Brain microvascular endothelial cell (primary cell): ENCODE measurements at regions not wholly inside any gene's neighbourhood (a gene's known extent, or its start where the extent isn't known, plus 50 kb on each side); places are given as distances from the start of the nearest gene placed in this dataset.

ENCODE experiments used
- DNase-seq: peaks from one replicate; pipeline ENCODE4 v3.0.0-alpha.2; 2020
- H3K27ac ChIP-seq: fragments of 250-450 bp; sonication (Bioruptor Pico); 2 replicates; pipeline ENCODE4 v1.5.1; 2020; ENCODE audit warnings: mild to moderate bottlenecking, moderate library complexity
- H3K27me3 ChIP-seq: fragments of 250-450 bp; sonication (Bioruptor Pico); replicated peaks from 2 replicates; pipeline ENCODE4 v1.5.1; 2020; ENCODE audit warnings: mild to moderate bottlenecking
- H3K36me3 ChIP-seq: fragments of 250-450 bp; sonication (Bioruptor Pico); replicated peaks from 2 replicates; pipeline ENCODE4 v1.5.1; 2020; ENCODE audit warnings: mild to moderate bottlenecking
- H3K4me3 ChIP-seq: 2 replicates; pipeline ENCODE4 v1.5.1; 2011; ENCODE audit warnings: low read depth, mild to moderate bottlenecking, control low read depth, low read length, moderate library complexity
- in situ Hi-C: cut with HindIII; loops from 2 replicates; pipeline ENCODE4 v1.10.0; 2017; ENCODE audit warnings: low sequenced_read_pairs, low pct_ligation_motif_present
- TF ChIP-seq, protein P1 (sequence below): IDR thresholded peaks from 2 replicates; pipeline ENCODE4 v1.5.1; 2011; ENCODE audit warnings: low read depth, mild to moderate bottlenecking, moderate library complexity, low read length, control low read depth, inconsistent platforms; ENCODE audit errors: missing control alignments

DNA sequence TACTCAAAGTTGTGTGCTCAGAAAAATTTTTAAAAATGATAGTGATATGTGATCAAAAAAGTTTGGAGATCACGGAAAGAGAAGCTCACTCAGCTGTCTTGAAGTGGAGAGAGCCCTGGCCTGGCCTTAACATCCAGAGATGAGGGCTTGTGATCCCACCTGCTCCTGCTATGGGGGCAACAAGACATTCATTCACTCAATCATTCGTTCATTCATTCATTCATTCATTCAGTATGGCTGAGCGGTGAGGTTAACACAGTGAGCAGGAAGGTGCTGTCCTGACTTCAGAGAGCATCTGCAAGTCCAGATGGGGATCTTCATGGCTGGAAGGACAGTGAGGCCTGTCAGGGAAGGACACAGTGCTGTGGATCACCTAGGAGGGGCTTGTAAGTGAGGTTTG, 112.3 kb downstream of the SLC25A47 start:
- in situ Hi-C loops, result no loop called here
- H3K27ac ChIP-seq, result no peak overlapping the region
- no peak for DNase-seq
- H3K27me3 ChIP-seq, result no peaks in the 10 kb centered on the region
- TF ChIP-seq, protein P1, sequence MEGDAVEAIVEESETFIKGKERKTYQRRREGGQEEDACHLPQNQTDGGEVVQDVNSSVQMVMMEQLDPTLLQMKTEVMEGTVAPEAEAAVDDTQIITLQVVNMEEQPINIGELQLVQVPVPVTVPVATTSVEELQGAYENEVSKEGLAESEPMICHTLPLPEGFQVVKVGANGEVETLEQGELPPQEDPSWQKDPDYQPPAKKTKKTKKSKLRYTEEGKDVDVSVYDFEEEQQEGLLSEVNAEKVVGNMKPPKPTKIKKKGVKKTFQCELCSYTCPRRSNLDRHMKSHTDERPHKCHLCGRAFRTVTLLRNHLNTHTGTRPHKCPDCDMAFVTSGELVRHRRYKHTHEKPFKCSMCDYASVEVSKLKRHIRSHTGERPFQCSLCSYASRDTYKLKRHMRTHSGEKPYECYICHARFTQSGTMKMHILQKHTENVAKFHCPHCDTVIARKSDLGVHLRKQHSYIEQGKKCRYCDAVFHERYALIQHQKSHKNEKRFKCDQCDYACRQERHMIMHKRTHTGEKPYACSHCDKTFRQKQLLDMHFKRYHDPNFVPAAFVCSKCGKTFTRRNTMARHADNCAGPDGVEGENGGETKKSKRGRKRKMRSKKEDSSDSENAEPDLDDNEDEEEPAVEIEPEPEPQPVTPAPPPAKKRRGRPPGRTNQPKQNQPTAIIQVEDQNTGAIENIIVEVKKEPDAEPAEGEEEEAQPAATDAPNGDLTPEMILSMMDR, result no peak
- no peak overlapping the region for H3K4me3 ChIP-seq
- H3K36me3 ChIP-seq, result no peaks in the 10 kb centered on the region

DNA sequence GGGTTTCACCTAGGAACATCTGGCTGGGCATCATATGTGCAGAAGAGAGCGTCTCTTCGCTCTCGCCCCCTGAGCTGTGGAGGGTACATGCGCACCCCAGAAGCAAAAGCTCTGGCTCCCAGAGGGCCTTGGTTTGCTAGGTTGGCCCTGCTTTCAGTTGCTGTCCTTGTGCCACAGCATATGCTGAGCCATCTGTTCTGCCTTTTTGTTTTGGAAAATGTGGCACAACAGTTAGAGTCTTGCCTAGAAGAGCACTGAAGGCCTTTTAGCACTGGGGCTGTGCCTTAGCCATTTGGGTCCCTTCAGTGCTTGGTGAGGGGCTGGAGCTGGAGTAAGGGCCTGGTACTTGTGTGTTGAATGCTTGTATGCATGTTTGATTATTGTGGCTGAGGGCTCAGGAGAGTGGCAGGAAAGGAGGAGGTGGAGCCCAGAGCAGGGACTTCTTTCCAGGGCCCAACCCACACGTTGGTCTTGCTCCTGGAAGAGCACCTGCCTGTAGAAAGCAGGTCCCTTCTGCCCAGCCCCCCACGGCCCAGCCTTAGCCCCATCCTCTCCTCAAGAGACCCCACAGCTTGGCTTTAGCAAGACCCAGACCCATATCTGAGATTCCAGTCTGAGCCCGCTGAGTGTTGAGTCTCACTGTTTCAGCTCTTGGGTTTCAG, 113.7 kb downstream of the SLC25A47 start:
- TF ChIP-seq, protein P1, result no peak
- H3K27ac ChIP-seq, result no peak overlapping the region
- no peak for DNase-seq
- H3K36me3 ChIP-seq, result no peaks in the 10 kb centered on the region
- in situ Hi-C loops, result no loop called here
- H3K27me3 ChIP-seq, result no peaks in the 10 kb centered on the region
- no peak overlapping the region for H3K4me3 ChIP-seq

DNA sequence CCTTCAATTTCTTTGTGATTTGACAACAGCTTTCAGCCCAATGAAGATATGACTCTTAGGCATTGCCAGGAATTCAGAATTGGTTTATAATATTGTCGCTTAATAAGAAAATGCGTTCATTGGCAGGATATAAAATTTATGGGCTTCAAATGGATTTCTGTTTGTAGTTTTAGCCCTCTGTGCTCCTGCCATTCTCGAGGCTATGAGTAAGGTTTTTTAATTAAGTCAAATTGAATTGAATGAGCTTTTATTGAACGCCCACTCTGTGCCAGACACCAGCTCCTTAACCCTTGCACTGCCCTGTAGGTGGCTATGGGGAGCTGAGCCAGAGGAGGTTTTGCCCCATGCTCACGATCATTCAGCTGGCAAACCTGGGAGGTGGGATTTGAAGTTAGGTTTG, 115.1 kb downstream of the SLC25A47 start:
- H3K27ac ChIP-seq, result no peak overlapping the region
- DNase-seq, result no peak

DNA sequence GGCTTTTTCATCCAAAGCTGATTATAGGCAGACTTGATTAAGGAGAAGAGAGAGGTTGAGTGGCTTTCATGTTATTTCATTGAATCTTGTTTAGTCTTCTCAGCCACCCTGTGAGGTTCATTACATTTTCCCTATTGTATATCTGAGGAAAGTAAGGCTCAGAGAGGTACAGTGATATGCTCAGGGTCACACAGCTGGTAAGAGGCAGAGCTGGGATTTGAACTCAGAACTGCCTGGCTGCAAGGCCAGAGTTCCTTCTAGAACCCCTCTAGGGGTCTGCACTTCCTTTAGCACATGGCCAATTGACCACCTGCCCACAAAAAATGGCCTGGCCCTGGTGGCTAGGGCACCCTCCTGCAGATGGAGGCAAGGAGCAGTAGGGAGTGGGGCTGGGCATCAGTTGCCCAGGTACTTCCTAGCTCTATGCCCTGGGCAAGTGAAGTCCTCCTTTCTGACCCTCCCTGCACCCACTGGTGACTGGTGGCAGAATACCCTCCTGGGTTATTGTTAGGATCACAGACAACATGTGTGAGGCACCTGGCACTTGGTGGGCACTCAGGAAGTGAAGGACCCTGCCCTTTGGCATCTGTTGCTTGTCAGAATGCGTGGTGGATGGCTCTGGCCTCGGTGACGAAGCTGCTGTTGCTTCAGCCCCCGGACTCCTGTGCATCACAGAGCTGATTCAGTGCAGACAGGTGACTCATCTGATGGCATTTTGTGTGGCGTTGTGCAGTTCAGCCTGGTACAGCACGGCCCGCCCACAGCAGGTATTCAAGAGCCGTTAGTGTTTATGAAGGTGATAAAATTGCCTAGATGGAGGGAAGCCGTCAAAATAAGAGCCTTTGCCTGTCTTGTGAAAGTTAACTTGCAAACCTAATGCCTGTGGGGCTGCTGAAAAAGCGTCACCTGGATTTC, 115.8 kb downstream of the SLC25A47 start:
- TF ChIP-seq, protein P1, result no peak
- Histone ChIP-seq H3K27me3 (no peaks in the 10 kb centered on the region), H3K36me3 (no peaks in the 10 kb centered on the region), H3K27ac (peak overlapping the region; percentile 11), H3K4me3 (no peak overlapping the region)
- in situ Hi-C loops, result no loop called here
- DNase-seq, result peak; percentile 86

More for the DNA sequence above, 115.1 kb downstream of the SLC25A47 start:
- H3K36me3 ChIP-seq, result no peaks in the 10 kb centered on the region
- in situ Hi-C loops, result no loop called here
- H3K4me3 ChIP-seq, result no peak overlapping the region
- TF ChIP-seq, protein P1, result no peak
- H3K27me3 ChIP-seq, result no peaks in the 10 kb centered on the region

DNA sequence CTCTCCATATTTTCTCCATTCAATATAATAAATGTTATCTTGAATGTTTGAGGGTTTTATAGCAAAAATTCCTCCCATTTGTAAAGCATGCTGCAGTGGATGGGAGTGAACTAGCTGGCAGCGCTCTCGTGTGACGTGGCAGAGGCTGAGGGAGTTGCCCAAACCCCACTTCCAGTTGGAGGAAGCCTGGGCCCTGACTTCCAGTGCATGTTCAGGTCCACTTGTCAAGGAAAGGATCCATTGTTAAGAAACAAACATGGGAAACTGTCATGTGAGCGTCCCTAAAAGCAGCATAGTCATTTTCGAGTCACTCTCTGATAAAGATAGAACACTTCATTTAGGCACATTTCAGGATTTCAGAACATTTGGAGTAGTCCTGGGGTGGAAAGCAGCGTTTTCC, 116.6 kb downstream of the SLC25A47 start:
- Histone ChIP-seq H3K36me3 (no peaks in the 10 kb centered on the region), H3K27ac (peak overlapping the region; percentile 6), H3K4me3 (no peak overlapping the region), H3K27me3 (no peaks in the 10 kb centered on the region)
- TF ChIP-seq, protein P1, result no peak
- in situ Hi-C loops, result no loop called here
- no peak for DNase-seq
